ENCODE measurements at regions not wholly inside any gene's neighbourhood (a gene's known extent, or its start where the extent isn't known, plus 50 kb on each side); places are given as distances from the start of the nearest gene placed in this dataset.

DNA sequence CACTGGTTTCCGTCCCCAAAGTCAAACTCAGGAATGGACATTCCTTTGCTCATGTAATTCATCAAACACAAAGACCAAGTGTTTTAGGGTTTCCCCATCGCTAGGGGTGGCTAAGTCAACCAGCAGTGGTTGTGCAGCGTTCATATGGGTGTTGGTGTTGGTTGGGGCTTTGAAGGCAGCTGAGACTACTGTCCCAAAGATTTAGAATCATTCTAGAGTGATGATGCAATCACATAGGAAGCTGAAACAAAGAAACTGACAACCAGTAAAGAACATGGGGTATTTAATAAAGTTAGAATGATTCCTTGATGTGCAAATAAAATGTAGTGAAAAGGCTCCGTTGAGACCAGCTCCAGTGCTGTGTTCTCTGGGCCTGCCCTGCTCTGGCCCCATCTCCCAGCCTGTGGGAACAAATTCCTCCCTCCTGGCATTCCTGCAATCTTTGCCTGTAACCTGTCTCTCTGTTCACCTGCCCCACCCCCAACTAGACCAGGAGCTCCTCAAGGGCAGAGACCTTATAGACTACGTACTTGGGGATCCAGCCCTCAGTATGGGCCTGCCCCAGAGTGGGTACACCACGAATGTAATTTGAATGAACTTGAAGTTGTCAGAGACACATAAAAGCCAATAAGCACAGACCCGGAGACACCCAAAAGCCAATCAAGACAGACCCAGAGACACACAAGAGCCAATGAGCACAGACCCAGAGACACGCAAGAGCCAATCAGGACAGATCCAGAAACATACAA lies 191.7 kb upstream of the TWIST2 start:
- no peak for DNase-seq

DNA sequence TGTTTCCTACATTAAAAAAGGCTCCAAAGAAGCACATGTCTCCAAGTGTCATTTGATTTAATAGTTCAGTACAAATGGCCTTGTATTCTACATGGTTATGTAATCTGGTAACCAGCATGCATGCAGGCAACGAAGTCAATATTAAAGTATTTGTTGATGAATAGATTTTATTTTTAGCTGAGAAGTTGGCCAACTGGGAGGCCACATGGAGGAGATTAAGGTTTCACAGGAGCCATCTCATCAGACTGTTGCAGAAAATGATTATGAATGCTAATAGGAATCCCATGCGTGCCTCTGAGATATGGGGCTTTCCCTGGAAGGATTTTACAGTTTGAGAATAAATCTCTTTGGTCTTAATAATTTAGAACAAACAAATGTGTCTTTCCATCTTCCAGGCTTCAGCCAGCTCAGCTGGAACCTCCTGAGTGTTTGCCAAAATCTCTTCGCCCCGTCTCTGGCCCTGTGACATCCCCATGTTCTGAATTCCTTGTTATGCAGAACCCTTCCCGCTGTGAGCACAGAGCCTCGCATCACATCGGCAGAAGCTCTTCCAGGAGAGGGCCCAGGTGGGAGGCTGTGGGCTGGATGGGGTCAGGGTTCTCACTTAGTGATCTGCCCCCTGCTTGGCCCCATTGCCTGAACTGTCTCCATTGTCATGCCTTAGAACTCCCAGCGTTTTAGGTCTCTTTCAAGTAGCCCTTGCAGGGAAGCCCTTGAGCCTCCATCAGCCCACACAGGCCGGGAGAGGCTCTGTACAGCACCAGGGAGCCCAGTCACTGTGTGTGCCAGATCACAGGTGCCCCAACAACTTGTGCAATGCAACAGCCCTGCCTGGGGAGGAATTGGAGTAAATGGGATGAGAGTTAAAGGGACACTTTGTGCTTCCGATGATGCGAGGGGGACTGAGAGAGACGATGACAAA lies 190.5 kb upstream of the TWIST2 start:
- DNase-seq = no peak

DNA sequence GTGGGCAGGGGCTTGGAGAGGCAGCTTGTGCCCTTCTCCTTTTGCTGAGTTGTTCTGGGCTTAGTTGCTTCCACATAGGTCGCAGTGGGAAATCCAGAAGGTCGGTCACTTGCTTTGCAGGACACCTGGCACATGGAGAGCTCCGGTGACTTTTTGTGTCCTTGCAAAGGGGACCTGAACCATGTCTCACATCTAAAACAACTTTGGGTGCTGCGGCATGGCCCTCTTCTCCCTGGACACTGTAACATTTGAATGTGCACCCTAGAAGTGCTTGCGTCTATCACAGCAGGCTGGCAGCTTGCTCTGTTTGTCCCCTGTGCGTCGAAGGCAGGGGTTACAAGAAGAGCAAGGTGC lies 189.9 kb upstream of the TWIST2 start:
- DNase-seq = no peak

DNA sequence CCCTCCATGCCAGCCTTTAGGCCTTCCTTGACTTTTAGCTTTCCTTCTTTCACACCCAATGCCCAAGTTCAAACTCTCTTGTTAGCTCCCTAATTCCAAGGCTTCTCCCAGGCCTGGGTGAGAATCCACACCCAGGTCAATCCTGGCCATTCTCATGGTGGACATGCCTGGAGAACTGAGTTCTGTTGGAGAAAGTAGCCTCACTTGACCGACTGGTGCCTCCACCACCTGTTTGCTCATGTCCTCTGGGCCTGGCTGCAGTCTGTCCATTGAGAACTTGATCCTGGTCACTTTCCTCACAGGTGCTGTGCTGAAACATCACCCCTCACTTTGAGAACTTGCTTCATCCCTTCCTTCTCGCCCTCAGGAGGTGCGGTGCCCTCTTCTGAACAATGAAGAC lies 189.1 kb upstream of the TWIST2 start:
- no peak for DNase-seq

DNA sequence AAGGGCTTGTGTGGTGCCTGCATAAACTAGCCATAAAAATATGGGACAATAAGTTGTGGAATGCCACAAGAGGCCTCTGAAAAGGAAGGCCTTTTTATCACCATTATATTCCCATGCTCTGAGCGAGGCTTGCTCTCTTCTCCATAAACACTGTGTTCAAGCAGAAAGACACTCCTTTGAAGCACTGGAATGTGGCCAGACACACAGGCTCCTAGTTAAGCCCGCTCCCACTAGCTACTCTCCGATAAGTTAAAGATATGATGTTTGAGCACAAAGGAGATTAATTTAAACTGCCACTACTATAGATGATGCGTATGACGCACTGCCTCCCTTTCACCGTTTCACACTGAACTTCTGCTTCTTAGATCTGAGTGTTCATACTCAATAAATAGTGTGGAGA lies 188.7 kb upstream of the TWIST2 start:
- no peak for DNase-seq

DNA sequence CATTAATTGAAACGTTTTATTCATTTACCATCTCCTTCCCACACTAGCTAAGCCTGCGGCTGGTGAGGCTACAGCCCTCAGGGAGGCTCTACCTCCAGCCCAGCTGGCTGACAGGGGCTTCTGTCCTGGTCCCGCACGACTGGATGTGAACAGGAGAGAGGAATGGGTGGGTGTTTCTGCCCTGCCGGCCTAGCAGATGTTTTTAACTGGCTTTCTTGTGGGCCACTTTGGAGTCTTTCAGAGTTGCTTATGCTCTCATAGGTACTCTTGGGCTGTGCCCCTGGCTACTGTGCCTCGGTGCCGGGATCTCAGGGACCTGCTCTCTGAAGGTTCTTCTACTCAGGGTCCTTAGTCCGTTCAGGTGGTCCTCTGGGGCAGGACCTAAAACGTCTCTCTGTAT lies 184.3 kb upstream of the TWIST2 start:
- DNase-seq = no peak

DNA sequence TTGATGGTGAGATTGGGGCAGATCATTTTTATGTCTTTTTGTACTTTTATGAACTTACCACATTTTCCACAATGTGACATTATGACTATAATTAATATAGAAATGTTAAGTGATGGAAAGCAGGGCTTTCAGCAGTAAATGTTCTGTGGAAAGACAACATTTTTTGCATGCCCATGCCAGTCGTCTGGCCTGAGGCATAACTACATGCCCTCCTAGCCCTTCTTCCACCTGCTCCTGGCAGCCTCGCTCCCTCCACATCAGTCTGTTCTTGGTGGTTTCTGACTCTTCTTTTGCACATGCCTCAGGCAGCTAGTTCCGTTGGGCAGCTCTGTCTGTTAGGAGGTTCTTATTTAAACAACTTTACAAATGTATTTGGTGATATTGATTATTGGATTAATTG lies 182.0 kb upstream of the TWIST2 start:
- DNase-seq = no peak

DNA sequence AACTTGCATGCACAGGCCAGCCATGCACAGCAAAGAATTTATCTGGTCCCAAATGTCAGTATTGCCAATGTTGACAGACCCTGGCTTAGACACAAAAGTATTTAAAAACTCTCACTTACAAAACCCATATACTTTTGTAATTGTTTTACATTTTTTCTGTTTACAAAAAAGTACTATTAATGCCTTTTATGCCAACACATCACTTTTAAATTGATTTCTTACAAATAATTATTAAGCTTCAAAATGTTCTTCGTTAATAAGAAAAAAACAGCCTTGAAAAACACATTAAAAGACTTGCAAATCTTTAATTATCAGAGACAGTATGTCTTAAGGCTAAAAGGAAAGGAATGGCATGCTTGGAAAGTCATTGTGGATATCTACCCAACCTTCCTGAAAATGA lies 181.3 kb upstream of the TWIST2 start:
- no peak for DNase-seq

DNA sequence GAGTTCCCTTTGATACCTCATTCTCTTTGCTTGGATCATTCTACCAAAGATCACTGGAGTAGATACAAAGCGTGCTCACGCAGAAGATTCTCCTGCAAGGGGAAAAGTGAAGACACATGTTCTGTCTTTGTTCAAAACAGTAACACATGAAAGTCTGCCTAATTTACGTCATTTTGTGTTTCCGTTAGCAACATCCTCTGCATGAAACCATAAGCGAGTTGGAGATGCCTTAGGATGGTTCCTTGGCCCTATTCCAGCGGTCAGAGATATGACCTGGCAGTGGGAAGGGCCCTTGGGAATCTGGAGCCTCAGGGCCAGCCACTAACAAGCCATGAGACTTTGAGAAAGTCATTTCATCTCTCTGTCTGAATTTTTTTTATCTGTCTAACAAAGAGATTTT lies 180.9 kb upstream of the TWIST2 start:
- no peak for DNase-seq

DNA sequence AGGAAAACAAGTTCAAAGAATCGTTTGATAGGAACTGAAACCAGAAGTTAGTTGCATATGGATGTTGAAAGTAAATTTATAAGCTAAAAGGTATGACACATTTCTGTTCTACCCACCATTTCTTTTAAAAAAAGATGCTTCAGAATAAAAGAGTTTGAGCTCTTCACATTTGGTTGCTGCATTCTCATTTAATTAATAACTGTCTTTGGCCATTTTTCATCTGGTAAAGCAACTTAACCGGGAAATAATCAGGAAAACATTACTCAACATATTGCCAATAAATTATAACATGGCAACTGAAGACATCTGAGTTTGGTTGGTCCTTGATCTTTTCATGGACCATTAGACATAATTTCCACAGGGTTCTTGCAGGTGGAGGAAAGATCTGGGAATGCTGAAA lies 180.2 kb upstream of the TWIST2 start:
- DNase-seq = no peak

DNA sequence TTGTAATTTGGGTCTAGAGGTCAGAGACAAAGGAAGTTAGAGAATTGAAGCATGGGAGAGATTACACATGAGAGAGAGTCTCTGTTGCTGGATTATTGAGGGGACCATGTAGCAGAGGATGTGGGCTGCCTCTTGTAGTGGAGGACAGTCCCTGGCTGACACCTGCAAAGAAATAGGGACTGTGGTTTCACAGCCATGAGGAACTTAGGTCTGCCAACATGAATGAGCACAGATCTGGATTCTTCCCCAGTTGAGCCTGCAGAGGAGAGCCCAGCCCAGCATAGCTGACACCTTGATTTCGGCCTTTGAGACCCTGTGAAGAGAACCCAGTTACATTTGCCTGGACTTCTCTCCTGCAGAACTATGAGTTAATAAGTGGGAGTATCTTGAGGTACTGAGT lies 179.5 kb upstream of the TWIST2 start:
- DNase-seq = no peak

DNA sequence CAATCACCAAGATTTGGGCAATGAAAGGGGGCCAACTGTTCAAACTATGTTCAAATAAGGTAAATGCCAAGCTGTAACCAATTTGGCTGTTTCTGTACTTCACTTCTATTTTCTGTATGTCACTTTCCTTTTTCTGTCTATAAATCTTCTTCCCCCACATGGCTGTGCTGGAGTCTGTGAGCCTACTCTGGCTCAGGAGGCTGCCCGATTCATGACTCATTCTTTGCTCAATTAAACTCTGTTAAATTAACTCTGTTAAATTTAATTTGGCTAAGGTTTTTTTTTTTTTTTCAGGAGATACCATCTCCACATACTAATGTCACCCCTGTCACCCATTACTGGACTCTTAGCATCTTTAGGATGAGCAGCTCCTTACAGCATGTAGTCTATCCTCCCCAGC lies 178.8 kb upstream of the TWIST2 start:
- no peak for DNase-seq

DNA sequence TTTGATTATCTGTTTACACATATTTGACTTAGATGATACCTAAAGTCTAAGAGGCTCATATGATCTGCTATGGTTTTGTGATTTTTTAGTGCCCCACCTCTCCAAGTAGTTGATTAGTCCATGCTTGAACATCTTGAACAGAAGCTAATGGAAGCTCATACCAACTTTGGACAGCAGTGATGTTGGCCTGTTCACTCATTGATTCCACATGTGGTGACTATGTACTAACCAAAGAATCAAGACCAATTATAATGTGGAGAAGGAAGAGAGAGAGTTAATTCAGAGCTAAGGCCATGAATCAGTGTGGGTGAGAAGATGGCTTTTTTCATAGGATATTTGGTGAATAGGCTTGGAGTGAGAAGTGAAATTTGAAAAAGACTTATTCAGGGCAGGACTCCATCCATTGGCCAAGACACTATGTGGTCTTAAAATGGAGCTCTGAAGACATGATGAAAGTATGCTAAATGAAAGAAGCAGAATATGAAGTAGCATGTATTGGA lies 178.3 kb upstream of the TWIST2 start:
- DNase-seq = no peak

DNA sequence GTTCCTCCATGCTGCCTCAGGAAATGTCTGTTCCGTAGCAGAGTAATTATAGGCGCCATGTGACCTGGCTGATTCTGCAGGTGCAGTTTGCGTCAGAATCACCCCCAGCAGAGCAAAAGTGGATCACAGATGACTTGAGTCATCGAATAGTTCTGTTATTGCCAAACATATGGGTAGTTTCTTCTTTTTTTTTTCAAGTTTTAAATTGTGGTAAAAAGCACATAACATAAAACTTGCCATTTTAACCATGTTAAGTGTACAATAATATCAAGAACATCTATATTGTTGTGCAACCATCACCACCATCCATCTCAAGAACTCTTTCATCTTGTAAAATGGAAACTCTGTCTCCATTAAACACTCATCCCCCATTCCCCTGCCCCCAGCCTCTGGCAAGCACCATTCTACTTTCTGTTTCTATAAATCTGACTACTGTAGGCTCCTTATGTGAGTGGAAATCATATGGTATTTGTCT lies 177.7 kb upstream of the TWIST2 start:
- DNase-seq = no peak

DNA sequence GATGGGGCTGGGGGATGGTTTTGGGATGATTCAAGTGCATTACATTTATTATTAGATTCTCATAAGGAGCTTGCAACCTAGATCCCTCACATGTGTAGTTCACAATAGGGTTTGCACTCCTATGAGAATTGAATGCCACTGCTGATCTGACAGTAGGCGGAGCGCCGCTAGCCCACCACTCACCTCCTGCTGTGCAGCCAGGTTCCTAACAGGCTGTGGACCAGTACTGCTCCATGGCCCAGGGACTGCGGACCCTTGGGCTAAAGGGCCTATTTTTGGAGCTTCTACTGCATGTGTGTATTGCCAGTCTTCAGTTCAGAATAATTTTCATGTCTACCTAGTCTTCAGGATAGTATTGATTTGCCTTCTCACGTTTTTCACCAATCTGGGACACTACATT lies 165.3 kb upstream of the TWIST2 start:
- DNase-seq = no peak

DNA sequence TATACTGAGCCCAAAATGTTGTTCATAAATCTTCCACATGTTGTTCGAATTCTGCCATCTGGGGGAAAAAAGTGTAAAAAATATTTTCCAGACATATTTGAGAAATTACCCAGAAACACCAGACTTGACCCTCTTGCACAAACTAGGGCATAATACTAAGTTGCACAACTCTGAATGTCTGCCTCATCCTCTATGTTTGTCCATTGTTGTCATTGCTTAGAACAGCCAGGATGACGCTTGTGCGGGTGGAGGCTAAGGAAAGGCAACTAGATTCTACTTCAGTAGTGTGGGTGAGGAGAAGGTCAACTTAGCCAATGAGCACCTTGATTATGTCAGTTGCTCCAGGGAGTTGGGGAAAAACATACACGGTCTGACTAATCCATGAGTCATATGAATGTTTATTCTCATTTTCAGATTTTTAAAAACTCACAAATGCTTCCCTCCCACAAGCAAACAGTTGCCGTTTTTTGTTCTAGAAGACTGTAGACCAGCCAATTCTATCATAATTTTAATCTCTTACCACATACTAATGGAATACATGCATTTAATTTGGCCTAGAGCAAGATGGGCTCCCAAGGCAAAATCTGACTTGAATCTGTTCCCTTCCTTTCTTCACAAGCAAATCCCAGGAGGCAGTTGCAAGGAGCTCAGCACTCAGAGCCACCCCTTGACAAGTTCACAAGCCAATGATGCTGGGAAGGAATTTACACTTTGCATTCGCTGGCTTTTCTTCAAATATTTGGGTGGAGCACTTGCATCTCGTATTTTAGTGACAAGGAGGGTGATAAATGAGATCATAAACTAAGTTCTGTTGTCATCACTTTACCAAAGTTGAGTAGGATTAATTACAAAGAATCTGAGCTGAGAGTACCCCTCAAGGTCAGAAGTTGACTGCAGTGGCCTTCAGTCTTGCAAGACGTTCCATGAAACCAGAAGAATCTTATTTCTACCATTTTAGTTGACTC lies 163.2 kb upstream of the TWIST2 start:
- DNase-seq = no peak

DNA sequence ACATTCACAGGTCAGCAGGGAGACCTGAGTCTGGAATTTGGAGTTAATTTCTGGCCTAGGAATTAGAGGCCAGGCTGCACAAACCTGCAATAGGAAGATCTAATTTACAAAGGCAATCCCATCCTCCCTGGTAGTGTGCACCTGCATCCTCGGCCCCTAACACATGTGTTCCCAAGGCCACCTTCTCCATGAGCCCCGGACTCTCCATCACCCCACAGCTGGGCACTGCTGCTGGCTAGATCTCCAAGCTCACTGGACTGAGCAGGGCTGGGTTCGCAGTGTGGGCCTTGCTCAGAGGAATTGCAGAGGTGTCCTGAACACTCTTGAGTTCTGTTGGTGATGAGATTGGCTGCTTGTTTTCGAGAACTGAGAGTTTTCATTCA lies 162.6 kb upstream of the TWIST2 start:
- no peak for DNase-seq

DNA sequence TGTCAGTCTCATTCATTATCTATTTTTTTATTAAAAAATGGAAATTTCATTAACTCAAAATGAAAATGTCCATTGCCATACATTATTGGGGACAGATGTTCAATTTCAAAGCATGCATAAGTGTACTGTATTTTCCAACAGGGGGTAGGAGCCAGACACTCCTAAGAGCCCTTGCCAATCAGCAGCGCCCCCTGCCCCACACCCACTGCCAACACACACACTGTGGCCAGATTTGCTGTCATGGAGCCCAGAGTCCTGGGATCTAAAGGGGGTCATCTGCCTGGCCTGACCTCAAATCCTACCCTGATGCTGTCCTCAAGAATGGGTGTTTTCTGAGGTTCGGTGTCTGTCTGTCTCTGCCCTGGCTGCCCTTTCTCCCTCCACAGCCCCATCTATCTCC lies 162.2 kb upstream of the TWIST2 start:
- no peak for DNase-seq

DNA sequence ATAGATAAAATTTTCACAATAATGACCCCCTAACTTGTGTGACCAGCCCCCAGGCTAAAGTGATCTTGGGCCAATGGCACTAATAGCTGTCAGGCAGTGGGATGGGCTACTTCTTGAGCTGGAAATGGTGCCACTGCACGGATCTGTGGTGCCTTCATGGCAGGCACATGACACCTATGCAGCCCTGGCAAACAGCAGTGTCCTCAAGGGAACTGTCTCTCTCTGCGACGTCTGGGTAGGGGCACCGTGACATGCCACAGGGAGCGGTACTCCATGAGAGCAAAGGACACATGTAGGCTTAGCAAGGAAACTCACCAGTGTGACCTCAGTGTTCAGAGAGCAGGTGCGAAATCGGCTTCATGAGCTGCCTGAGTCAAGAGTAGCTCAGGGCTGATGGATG lies 161.7 kb upstream of the TWIST2 start:
- no peak for DNase-seq

DNA sequence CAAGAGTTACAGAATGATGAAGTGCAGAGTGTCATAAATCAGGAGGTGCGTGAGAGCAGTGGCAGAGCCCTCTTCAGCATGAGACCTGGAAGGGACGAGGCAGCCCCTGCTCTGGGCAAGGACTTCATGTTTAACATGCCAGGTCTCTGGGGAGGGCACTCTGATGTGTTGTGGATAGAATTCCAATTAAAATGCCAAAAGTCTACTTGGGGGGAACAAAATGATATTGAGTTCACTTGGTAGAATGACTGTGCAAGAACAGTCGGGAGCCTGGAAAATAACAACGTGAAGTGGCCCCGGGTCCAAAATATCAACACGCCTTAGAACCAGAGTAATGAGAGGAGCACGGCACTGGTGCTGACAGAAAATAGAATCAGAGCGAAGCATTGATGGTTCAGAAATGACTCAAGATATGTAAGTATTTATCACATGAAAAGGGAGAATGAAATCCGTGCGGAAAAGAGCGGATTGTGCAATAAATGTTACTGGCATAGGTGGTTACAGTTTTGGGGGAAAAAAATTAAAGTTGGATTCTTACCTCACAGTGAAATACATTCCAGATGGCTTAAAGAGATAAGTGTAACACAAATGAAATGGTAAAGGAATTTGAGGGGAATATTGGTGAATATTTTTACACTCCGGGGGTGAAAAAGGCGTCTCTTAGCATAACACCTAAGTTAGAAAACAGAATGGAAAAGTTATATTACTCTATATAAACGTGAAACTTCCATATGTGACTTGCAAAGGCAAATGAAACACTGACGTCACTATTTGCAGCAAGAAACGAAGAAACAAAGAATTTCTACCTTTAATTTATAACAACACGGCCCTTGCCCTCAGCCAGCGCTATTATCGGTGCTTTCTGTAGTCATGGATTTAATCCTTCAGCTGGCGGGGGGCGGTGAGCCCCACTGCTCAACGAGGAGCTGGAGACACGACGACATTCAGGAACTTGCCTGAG lies 159.4 kb upstream of the TWIST2 start:
- no peak for DNase-seq

DNA sequence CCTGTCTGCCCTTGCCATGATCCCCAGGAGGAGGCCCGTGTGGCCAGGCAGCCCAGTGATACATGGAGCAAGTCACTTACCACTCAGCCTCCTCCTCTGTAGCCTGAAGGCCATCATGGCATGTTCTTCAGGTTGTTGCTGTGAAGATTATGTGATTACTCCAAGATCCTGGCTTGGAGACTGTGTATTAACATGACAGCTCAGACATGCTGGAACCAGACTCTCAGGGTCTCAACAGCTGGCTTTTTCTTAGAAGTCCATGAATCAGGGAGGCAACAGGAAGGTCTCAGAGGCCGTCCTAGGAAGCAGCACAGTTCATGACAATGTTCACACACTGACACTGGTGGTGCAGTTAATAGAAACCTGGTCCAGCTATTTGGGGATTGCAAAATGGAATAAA lies 158.6 kb upstream of the TWIST2 start:
- DNase-seq = no peak
